ENCODE measurements at regions not wholly inside any gene's neighbourhood (a gene's known extent, or its start where the extent isn't known, plus 50 kb on each side); places are given as distances from the start of the nearest gene placed in this dataset.

- no peak for DNase-seq
Observed at GRCh38 chrX:5829469-5829868, 399.2 kb downstream of the NLGN4X start.

GRCh38 chrX:5829060-5829459, 399.6 kb downstream of the NLGN4X start:
- DNase-seq: no peak

- DNase-seq: no peak
Observed at GRCh38 chrX:5823903-5824302, 404.8 kb downstream of the NLGN4X start.

- no peak for DNase-seq
Observed at GRCh38 chrX:5810636-5811035, 418.0 kb downstream of the NLGN4X start.

- DNase-seq: no peak
Observed at GRCh38 chrX:5807181-5807580, 421.5 kb downstream of the NLGN4X start.

- DNase-seq: no peak
Observed at GRCh38 chrX:5802391-5802790, 426.3 kb downstream of the NLGN4X start.

- no peak for DNase-seq
Observed at GRCh38 chrX:5791721-5792120, 436.9 kb downstream of the NLGN4X start.

- DNase-seq: no peak
Observed at GRCh38 chrX:5788910-5789309, 439.8 kb downstream of the NLGN4X start.

GRCh38 chrX:5780821-5781220, 447.8 kb downstream of the NLGN4X start:
- no peak for DNase-seq

GRCh38 chrX:5775846-5776430, 452.7 kb downstream of the NLGN4X start:
- no peak for DNase-seq

- no peak for DNase-seq
Observed at GRCh38 chrX:5774446-5774845, 454.2 kb downstream of the NLGN4X start.

GRCh38 chrX:5771441-5771840, 457.2 kb downstream of the NLGN4X start:
- no peak for DNase-seq

GRCh38 chrX:5756616-5757015, 472.1 kb downstream of the NLGN4X start:
- no peak for DNase-seq

- no peak for DNase-seq
Observed at GRCh38 chrX:5753291-5753690, 475.4 kb downstream of the NLGN4X start.

- no peak for DNase-seq
Observed at GRCh38 chrX:5752831-5753230, 475.8 kb downstream of the NLGN4X start.

- DNase-seq: no peak
Observed at GRCh38 chrX:5748586-5749150, 480.0 kb downstream of the NLGN4X start.

GRCh38 chrX:5746231-5746630, 482.4 kb downstream of the NLGN4X start:
- DNase-seq: no peak

- no peak for DNase-seq
Observed at GRCh38 chrX:5733501-5733900, 495.2 kb downstream of the NLGN4X start.

- no peak for DNase-seq
Observed at GRCh38 chrX:5730556-5730955, 498.1 kb downstream of the NLGN4X start.

GRCh38 chrX:5726224-5726623, 502.4 kb downstream of the NLGN4X start:
- DNase-seq: no peak

- DNase-seq: no peak
Observed at GRCh38 chrX:5724123-5724522, 504.5 kb downstream of the NLGN4X start.

- DNase-seq: no peak
Observed at GRCh38 chrX:5718651-5719050, 510.0 kb downstream of the NLGN4X start.

- no peak for DNase-seq
Observed at GRCh38 chrX:5716666-5717065, 512.0 kb downstream of the NLGN4X start.

- no peak for DNase-seq
Observed at GRCh38 chrX:5708251-5708650, 520.4 kb downstream of the NLGN4X start.

GRCh38 chrX:5702890-5703289, 525.8 kb downstream of the NLGN4X start:
- DNase-seq: no peak
